Mesodermal cell (in vitro differentiated cells): ENCODE measurements at regions not wholly inside any gene's neighbourhood (a gene's known extent, or its start where the extent isn't known, plus 50 kb on each side); places are given as distances from the start of the nearest gene placed in this dataset.

ENCODE experiments used
- H3K27ac ChIP-seq: 2 replicates; pipeline ENCODE4 v1.7.0; 2013; ENCODE audit warnings: mild to moderate bottlenecking, low read depth, low read length, moderate library complexity; ENCODE audit not compliant: severe bottlenecking
- H3K36me3 ChIP-seq: 2 replicates; pipeline ENCODE4 v1.7.1; 2013; ENCODE audit warnings: mild to moderate bottlenecking, low read length, moderate library complexity; ENCODE audit not compliant: control insufficient read depth, insufficient read depth
- H3K4me1 ChIP-seq: one replicate; pipeline ENCODE4 v1.7.1; 2013; ENCODE audit warnings: mild to moderate bottlenecking, low read length; ENCODE audit not compliant: insufficient read depth, control insufficient read depth, poor library complexity, severe bottlenecking
- H3K4me3 ChIP-seq: 2 replicates; pipeline ENCODE4 v1.7.0; 2013; ENCODE audit warnings: low read length, control low read depth, mild to moderate bottlenecking; ENCODE audit not compliant: insufficient read depth, poor library complexity, severe bottlenecking; ENCODE audit errors: extremely low read depth
- H3K9me3 ChIP-seq: 2 replicates; pipeline ENCODE4 v1.7.1; 2013; ENCODE audit warnings: mild to moderate bottlenecking, low read length, moderate library complexity; ENCODE audit not compliant: control insufficient read depth
- WGBS, 2 experiments: methylation state at CpG; one replicate each; pipeline ENCODE4 v1.1.5; 2013; ENCODE audit warnings: missing lambda C conversion rate in 2 of 2; ENCODE audit not compliant: insufficient coverage in 2 of 2; 5-methylcytosine and 5-hydroxymethylcytosine counted together

DNA sequence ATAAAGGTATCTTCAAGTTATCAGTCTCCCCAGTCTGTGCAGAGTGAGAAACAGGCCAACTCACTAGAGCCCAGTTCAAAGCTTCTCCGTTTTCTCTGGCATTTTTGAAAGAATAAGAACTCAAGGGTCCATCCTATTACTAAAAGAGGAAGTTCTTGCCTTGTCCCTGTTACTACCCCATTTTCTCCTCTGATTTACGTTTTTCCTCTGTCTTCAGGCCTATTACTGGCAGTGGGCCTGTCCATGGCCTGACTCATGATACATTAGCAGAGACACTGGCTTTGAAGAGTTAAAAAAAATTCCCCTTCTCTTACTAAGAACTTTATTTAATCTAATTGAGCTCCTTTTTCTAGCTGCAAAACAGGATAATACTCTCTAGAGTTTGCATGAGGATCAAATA, 624.0 kb upstream of the KLF4 start:
- Histone ChIP-seq H3K4me3 (no peak overlapping the region), H3K36me3 (no peaks in the 10 kb centered on the region), H3K9me3 (no peaks in the 10 kb centered on the region), H3K27ac (no peak overlapping the region), H3K4me1 (no peaks in the 10 kb centered on the region)
- WGBS, 2 experiments: 79 to 89% methylated on average over 1 to 2 of the region's 2 CpGs

GRCh38 chr9:108109927-108110690, 620.5 kb upstream of the KLF4 start:
- Histone ChIP-seq H3K36me3 (no peaks in the 10 kb centered on the region), H3K4me1 (no peaks in the 10 kb centered on the region), H3K4me3 (no peak overlapping the region), H3K9me3 (no peaks in the 10 kb centered on the region), H3K27ac (no peak overlapping the region)
- 91 to 98% methylated on average over 4 of the region's 5 CpGs for WGBS, 2 experiments

- Histone ChIP-seq H3K4me3 (no peak overlapping the region), H3K27ac (no peak overlapping the region), H3K9me3 (no peaks in the 10 kb centered on the region), H3K36me3 (no peaks in the 10 kb centered on the region), H3K4me1 (no peaks in the 10 kb centered on the region)
- no CpG with 5 or more reads among the region's 2 CpGs for WGBS, 2 experiments
These were observed 619.4 kb upstream of the KLF4 start for GRCh38 chr9:108108852-108109448.

DNA sequence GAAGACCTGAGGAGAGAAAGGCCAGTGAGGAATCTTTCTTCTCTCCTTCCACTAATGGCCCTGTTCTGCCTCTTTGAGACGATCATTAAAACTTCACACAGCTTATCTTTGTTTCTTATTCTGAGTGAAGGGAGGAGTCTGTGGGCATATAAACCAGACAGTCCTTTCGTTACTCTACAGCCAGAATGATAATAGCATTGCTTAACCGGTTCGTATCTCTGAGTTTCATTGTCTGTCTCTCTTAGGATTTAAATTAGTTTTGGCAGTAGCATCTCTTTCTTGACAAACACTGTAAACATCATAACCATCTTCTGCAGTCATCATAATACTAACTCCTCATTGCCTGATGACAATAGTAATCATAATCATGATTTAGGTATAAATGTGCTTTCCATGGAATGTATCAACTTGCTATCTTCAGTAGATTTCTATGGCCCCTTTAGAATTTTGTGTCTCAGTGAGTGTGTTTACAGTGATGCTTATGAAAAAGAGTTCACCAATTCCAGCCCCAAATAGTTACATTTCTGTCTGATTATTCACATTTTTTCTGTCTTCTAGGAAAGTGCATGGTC, 618.8 kb upstream of the KLF4 start:
- Histone ChIP-seq H3K27ac (no peak overlapping the region), H3K36me3 (no peaks in the 10 kb centered on the region), H3K9me3 (no peaks in the 10 kb centered on the region), H3K4me3 (no peak overlapping the region), H3K4me1 (no peaks in the 10 kb centered on the region)
- no CpG with 5 or more reads among the region's 4 CpGs for WGBS, 2 experiments

DNA sequence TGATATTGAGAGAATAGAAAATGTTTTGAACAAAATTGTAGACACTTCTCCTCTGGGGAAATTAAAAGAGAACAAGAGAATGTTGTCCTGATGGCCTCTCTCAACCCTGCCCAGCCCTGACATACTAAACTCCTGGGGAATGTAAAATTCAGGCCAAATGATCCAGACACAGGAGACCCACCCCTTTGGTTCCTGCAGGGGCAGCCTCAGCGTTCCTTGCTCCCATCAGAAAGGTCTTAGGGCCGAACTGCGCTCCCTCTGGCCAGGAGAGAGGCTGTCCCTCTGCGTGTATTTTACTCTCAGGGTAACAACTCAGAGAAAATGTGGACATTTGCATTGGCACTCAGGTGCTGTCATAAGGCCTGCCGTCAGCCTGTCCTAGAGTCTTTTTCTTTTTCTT, 616.3 kb upstream of the KLF4 start:
- Histone ChIP-seq H3K4me1 (no peaks in the 10 kb centered on the region), H3K27ac (no peak overlapping the region), H3K4me3 (no peak overlapping the region), H3K36me3 (no peaks in the 10 kb centered on the region), H3K9me3 (no peaks in the 10 kb centered on the region)
- WGBS, 2 experiments: 20 to 61% methylated on average over 3 of the region's 5 CpGs

GRCh38 chr9:108104991-108105390, 615.4 kb upstream of the KLF4 start:
- H3K36me3 ChIP-seq: no peaks in the 10 kb centered on the region

DNA sequence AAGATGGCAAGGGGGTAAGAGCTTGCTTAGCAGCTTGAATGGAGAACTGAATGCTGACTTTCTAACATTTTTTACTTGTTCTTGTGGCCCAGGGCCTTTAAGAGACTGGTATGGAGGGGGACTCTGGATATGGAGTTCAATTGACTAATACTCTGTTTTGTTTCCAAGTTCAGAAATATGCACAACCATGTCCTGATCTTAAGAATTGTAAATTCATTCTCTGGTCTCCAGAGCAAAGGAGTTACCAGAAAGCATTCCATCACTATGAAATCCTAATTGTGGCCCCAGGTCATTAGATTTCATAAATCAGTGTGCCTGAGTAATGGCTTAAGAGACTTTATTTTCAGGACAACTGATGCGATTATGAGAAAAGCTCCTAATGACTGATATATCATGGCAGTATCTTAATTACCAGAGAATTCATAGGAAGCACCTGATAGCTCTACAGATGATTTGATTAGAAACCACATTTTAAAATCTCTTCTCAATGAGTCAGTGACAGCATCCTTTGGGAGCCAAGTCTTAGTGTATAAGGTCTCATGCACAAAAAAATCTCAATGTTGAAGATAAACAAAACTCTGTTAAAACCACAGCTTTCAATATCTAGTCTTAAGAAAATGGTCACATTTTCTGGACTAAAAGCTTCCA, 613.6 kb upstream of the KLF4 start:
- H3K9me3 ChIP-seq: no peaks in the 10 kb centered on the region
- no CpG with 5 or more reads among the region's 1 CpG for WGBS, 2 experiments
- no peaks in the 10 kb centered on the region for H3K4me1 ChIP-seq
- no peak overlapping the region for H3K4me3 ChIP-seq
- H3K27ac ChIP-seq: no peak overlapping the region
- no peaks in the 10 kb centered on the region for H3K36me3 ChIP-seq

More at GRCh38 chr9:108104991-108105390, 615.4 kb upstream of the KLF4 start:
- Histone ChIP-seq H3K4me1 (no peaks in the 10 kb centered on the region), H3K9me3 (no peaks in the 10 kb centered on the region), H3K27ac (no peak overlapping the region), H3K4me3 (no peak overlapping the region)
- 100% methylated on average over 1 of the region's 1 CpG for WGBS, 2 experiments

DNA sequence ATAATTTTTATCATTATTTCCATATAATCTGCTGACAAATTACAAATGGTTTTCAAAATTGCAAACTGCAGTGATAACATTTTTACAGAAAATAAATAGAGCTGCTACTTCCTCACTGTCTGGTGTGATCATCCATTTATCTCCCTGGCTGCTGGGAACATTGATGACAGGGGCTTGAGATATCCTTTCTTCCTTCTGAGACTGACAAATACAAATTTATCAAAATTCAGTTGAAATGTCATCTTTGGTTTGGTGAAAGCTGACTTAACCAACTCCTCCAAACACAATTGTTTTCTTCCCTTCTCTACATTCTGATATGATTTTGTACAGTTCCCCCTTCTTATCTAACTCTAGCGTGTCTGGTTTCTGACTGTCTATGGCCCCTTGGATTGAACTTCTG, 611.8 kb upstream of the KLF4 start:
- no peak overlapping the region for H3K4me3 ChIP-seq
- no peaks in the 10 kb centered on the region for H3K36me3 ChIP-seq
- no peak overlapping the region for H3K27ac ChIP-seq
- no peaks in the 10 kb centered on the region for H3K4me1 ChIP-seq
- 100% methylated on average over 1 of the region's 1 CpG for WGBS, 2 experiments
- H3K9me3 ChIP-seq: no peaks in the 10 kb centered on the region

- Histone ChIP-seq H3K4me3 (no peak overlapping the region), H3K9me3 (no peaks in the 10 kb centered on the region), H3K36me3 (no peaks in the 10 kb centered on the region), H3K27ac (no peak overlapping the region), H3K4me1 (no peaks in the 10 kb centered on the region)
- WGBS, 2 experiments: 79 to 85% methylated on average over 4 to 6 of the region's 6 CpGs
These were observed 611.0 kb upstream of the KLF4 start for GRCh38 chr9:108100571-108100970.

DNA sequence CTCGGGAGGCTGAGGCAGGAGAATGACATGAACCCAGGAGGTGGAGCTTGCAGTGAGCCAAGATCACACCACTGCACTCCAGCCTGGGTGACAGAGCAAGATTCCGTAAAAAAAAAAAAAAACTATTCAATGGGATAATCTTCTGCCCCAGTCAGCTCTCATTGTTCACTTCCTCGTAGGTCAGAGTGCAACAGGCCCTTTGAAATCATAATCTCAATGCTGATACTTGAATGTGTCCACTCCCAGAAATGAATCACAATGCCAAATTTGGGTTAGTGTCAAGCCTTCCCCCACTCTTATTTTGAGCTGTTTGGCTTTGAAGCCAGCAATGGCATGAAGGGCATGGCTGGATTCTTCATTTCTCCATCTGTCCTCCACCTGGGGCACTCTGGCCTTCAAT, 610.3 kb upstream of the KLF4 start:
- no peaks in the 10 kb centered on the region for H3K4me1 ChIP-seq
- WGBS, 2 experiments: 87 to 91% methylated on average over 1 to 2 of the region's 3 CpGs
- no peaks in the 10 kb centered on the region for H3K36me3 ChIP-seq
- no peaks in the 10 kb centered on the region for H3K9me3 ChIP-seq
- no peak overlapping the region for H3K27ac ChIP-seq
- no peak overlapping the region for H3K4me3 ChIP-seq
